NCI-H2081 (cell line): ENCODE measurements at regions not wholly inside any gene's neighbourhood (a gene's known extent, or its start where the extent isn't known, plus 50 kb on each side); places are given as distances from the start of the nearest gene placed in this dataset.
A peak's percentile ranks its signal among the peaks of the same experiment; 100 is the strongest.

Experiments used
- DNase-seq, 2 experiments: peaks; one replicate each; lab custom pipeline; 2025; lab: John Stamatoyannopoulos, UW

DNA sequence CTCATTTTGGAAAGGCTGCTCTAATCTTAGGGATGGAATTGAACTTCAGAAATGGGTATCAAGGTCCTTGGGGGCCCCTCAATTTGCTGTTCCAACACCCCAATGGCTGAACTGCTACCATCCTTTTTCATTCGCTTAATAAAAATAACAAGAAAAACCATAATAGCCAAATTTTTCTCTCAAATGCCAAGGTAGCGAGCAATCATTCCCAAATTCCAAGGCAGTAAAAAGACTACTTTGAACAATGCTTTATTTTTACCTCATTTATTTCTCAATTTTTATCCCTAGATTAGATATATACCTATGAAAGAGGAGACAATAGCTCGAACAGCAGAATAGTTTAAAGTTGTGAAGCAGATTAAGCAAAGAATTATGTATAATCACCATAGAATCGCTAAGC is 323.4 kb upstream of the SLC7A11 start:
- DNase-seq: no peak

DNA sequence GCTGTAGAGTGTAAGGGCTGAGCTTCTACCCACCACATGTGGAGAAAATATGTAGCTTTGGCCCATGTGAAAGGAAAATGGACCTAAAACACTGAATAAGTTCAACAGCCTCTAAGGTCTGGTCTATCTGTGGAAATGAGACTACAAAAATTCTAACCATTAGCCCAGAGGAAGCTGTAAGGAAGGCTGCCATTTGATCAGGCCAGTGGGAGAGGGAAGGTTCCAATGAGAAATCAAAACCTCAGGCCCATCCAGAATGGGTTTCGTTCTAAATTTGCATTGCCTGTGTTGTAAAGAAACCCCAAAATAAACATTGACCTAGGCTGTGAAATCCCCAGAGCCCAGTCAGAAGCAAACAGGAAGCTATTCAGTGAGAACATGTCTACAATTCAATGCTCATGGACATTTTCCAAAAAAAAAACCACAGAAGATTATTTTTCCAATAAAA is 320.4 kb upstream of the SLC7A11 start:
- no peak for DNase-seq

DNA sequence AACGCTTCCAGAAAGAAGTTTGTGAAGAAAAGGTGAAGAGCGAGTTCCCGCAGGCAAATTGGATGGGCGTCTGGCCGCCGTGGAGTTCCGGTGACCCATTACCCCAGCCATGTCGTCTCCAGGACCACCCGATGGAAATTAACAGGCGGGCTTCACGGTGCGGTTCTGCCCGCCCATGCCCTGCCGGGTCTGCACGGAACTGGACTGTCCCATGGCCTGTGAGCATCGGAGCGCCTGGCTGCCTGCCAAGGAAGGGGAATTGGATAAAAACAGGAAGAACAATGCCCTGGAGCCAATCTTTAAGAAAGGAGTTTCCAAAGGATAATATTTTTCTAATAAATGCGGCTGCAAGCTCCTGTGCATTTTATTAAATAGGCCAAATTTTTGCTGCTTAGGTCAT is 319.8 kb upstream of the SLC7A11 start:
- no peak for DNase-seq

DNA sequence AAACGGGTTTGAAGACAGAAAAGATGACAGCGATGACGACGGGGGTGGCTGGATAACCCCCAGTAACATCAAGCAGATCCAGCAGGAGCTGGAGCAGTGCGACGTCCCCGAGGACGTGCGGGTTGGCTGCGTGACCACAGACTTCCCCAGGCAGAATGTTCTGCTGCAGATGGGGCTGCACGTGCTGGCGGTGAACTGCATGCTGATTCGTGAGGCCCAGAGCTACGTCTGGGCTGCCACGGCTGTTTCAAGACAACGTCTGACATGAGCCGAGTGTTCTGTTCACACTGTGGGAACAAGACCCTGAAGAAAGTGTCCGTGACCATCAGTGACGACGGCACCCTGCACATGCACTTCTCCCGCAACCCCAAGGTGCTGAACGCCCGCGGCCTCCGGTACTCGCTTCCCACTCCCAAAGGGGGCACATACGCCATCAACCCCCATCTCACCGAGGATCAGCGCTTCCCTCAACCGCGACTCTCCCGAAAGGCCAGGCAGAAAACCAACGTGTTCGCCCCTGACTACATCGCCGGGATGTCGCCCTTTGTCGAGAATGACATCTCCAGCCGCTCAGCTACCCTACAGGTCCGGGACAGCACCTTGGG is 319.2 kb upstream of the SLC7A11 start:
- DNase-seq: no peak

DNA sequence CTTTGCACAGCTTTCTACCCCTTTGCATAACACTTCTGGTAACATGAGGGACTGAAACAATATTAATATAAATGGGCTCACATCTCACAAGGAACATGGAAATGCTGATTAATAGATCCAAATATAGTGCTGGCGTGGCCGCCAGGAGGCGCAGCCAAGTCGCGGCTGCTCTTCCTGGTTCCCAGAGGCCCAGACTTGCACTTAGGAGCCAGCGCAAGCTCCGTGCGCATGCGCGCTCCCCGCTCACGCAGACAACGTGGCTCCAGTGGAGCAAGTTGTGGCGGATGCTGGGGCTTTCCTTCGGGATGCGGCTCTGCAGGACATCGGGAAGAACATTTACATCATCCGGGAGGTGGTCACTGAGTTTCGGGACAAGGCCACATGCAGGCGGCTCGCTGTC is 318.3 kb upstream of the SLC7A11 start:
- no peak for DNase-seq

DNA sequence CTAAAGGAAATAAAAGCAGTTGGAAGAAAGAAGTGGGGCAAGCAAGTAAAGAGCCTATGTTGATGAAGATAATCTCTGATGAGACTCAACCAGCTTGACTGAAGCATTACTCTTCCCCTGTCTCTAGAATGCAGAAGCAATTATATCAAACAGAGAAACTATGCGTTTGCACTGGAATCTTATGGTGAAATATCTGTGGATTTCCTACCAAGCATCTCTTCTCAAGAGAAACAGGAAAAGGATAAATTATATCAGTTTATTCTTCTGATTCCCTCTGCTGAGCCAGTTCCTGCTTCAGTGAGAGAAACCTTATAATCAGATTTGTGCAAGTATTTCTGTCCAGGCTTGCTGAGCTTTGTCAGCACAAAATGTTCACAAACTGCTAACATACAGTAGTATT is 316.7 kb upstream of the SLC7A11 start:
- no peak for DNase-seq

DNA sequence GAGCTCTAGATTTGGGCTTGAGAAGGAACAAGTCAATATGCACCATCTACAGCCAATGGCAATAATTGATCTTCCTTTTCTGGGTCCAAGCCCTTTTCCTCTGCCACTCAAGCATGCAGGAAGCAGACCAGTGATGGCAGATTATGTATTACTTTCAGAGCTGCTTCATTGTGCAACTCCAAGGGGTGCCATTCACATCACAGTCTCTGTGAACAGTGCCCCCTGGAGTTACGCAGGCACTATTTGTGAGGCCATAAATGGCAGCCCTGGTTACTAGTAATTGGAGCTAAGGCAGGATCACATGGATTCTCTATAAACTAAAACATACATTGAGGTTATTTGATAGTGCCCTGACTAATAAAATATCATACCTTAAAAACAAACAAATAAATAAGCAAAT is 313.4 kb upstream of the SLC7A11 start:
- peak; percentile 59 to 74 for DNase-seq

DNA sequence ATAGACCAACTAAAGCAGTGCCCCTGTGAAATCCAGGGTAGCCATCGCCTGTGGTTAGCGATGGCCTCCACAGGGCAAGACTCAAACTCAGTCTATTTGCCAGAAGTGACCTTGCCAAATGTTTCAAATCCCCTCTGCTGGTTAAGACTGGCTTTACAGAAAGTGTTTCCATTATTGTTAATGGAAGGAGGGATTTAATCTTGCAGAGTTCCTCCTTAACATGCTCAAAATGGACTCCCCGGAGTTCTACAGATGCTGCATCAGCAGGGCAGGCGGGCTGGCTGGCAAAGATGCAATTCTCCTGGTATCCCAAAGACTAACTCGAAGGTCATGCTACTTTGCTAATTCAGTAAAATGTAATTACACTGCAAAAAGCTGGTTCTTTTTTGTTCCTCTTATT is 313.0 kb upstream of the SLC7A11 start:
- no peak for DNase-seq

DNA sequence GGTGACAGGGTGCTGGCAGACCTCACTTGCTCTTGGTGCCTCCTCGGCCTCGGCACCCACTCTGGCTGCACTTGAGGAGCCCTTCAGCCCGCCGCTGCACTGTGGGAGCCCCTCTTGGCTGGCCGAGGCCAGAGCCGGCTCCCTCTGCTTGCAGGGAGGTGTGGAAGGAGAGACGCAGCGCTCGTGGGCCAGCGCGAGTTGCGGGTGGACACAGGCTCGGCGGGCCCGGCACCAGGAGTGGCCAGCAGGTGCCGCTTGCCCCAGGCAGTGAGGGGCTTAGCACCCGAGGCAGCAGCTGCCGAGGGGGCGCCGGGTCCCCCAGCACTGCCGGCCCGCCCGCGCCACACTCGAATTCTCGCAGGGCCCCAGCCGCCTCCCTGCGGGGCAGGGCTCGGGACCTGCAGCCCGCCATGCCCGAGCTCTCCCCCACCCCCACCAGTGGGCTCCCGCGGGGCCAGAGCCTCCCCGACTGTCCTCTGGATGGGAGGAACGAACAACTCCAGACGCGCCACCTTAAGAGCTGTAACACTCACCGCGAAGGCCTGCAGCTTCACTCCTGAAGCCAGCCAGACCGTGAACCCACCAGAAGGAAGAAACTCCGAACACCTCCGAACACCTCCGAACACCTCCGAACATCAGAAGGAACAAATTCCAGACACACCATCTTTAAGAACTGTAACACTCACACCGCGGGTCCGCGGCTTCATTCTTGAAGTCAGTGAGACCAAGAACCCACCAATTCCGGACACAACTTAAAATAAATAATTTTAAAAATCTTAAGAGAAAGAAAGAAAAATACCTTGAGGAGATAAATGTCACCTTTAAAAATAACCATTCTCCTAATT is 311.1 kb upstream of the SLC7A11 start:
- DNase-seq: no peak

DNA sequence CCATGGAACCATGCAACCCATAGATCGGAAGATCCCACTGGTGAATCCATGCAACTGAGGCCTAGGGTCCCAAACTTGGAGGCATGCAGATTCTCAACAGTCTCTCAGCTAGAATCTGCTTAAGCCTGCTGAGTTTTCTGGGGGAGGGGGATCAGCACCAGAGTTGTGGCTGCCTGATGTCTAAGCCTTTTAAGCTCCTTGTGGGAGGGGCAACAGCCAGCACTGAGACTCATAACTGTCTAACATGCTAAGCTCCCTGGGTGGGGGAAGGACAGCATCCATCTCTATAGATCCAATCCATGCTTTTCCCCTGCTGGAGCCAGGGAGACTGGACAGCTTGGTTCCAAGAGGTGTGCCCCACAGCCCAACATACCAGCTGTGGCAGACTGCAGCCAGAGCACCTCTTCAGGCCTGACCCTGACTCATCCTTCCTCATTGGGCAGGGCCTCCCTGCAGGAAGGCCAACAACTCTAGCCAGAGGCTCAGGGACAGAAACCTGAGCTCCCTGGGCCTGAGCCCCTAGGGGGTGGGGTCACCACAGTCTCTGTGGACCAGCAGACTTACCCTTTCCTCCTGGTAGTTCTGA is 300.1 kb upstream of the SLC7A11 start:
- no peak for DNase-seq

DNA sequence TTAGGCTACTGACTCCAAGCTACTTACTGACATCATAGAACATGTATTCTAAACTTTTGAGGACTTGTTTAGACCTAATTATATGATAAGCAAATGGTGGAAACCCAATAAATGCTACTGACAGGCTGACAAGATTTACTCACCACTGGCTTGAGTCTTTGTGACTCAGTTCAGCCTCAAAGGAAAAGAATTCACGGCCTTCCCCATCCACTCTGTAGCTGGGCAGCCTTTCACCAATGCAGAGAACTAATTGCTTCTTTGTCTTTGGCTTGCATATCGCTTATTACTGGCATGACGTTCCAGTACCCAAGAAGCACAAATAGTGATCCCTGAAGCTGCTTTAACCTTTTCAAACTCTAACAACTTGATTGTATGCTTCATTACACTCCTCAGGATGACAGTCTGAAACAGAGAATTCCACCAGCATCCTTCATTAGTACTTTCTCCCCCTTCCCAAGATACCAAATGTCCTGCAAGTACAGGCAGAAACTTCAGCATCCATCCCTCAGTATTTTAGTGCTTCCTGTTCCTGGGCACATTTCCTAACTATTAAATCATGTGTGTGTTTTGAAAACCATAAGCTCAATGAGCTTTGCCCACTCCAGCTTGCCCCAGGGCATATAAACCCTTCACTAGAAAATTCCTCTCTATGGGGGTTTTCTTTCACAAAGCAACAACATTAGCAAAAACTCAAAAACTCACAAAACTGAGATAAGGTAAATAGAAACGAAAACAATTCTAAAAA is 298.1 kb upstream of the SLC7A11 start:
- no peak for DNase-seq

DNA sequence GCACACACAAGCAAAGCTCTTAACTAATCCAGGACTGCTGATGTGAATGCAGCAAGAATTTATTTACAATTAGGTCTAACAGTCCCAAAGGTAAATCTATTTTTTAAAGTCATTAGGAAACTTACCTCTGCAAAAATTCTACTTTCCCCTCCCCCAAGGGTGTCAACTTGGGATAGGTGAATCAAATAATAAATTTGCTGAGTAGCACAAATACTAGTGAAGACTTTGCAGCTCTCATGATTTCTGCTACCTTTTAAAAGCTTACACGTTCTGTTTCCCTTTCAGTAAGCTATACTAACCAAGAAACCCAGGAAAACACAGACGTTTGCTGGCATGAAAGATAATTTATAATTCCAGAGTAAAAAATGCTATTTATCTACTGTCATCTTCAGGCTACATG is 296.6 kb upstream of the SLC7A11 start:
- no peak for DNase-seq

DNA sequence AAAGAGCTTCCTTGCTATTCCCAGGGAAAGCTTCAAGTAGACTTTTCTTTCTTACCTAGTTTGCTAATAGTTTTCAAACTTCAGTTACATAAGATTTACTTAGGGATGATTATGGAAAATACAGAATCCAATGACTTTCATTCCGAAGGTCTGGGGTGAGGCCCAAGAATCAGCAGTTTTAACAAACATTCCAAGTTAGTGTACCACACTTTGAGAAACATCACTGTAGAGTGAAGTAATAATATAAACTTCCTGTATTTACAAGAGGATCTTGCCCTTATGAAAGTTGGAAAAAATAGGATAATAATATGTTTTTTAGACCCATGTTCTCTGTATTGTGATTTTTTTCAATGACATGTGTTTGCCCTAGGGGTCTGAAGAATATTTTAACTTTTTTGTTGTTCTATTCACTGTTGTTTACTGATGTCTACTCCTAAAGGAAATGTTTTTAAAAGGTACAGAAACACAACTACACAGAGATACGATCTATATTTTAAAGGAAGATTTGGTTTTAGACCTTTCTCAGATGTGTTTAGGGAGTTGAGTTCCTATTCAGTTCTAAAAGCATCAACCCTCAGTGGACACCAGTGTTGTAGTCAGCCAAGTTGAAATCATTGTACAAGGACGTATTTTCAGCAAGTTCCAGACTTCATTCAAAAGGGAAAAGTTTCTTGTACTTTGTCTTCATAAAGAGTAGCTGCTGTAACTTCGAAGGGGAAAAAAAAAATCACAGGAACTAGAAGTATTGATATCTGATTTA is 295.8 kb upstream of the SLC7A11 start:
- DNase-seq: no peak

DNA sequence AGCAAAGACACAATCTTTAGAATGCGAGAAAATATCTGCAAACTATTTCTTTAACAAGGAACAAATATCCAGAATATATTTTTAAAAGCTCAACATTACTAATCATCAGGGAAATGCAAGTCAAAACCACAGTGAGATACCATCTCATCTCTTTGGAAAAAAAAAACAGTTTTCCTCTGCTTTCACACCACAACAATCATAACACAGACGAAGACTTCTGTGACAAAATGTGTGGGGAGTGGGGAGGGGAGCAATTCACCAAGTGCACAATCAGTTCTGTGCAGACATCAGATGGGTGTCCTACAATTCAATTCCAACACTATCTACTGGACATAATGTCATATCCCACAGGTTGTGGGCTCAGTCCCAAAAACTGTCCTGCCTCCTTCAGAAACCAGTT is 293.2 kb upstream of the SLC7A11 start:
- no peak for DNase-seq

DNA sequence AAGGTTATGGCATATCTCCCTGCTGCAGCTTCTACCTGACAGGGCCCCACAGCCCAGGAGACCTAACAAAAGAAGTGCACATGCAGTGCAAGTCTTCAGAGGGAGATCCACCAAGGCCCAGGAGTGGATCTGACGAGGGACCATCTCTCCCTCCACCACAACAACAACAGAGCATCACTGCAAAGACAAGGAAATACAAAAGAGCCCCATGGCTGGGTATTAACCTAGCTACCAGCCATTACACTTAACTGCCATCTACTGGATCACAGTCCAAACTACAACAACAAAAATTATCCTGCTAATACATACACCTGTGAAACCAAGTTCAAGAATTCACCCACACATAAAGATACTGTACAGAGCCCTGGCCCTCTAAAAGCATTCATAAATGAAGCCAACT is 280.2 kb upstream of the SLC7A11 start:
- DNase-seq: peak in 1 of 2 experiments; percentile 16

DNA sequence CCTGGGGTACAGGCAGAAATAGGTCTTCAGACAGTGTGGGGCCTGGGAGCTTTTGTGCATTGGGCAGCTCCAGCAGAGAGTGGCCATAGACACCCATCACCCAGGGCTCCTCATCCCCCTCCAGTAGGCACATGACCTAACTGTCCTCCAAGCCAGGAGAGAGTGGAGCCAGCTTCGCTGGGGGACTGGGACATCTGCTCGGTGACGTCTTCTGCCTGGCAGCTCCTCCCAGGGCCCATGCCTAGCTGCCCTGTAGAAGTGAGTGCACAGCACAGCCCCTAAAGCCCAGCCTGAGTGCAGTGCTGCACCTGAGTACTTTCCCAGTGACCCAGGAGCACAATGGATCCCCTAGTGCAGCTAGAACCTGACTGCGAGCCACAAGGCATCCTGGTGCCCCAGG is 279.7 kb upstream of the SLC7A11 start:
- DNase-seq: no peak

DNA sequence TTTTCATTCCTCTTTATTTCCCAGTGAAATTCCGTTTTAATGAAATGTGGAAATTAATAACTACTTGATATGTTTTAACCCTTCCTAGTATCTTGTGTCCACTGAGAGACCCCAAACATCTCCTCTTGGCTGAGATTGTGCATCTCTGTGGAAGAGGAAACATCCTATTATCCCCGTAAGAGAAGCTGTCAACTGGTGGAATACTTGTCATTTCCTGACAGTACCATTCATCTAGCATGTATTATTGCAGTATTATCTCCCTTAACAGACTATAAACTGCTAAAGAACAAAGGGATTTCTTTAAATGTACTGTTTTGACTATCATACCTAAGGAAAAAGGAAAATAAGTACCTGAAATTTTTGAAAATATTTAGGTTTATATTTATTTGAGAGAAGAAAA is 277.3 kb upstream of the SLC7A11 start:
- no peak for DNase-seq

DNA sequence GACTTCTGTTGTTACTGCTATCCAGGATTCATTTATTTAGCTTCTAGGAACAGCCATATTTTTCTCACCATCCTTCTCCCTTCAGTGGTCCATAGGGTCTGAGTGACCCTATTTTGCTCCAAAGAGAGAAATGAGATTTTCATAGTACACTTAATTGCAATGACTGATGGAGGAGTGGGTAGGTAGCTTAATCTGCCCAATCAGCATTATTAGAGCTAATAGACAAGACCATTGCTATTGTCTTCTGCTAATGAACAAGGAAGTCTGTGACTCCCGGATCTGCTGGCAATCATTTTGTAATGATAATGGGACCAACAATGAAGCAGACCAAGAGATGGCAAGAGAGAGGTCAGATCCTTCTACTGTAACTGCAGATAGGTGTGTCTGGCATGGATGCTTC is 271.4 kb upstream of the SLC7A11 start:
- no peak for DNase-seq

DNA sequence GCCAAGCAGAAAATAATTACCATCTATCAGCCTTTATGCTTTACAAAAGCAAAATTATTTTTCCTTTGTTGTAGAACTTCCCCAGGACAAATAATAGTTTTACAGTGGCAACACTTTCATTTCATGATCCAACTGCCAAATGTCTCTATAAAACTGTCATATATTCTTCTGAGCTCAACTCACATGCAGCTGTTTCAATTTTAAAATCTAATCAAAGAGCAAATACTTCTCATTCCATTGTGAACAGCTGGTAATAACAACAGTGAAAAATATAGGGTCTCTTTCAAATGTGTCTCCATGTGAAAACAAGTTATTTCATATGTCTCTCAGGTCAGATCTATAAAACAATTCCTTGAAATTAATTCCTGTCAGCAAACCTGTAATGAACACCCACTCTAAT is 270.6 kb upstream of the SLC7A11 start:
- peak in 1 of 2 experiments; percentile 17 for DNase-seq

DNA sequence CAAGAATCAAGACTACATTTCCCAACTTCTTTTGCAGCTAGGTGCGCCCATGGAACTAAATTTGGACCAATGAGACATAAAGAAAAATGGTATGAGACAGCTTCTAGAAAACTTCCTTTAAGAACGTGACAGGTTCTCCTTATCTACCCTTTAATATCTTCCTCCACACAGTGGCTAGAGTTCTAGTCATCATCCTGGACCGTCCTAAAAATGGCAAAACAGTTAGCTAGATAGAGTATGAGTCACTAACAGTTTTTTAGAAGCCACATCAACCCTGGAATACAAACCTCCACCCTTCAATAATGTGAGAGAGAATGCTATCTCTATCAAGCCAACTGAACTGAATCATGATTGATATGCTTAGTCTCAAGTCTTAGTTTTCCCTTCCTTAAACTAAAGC is 267.9 kb upstream of the SLC7A11 start:
- DNase-seq: no peak

DNA sequence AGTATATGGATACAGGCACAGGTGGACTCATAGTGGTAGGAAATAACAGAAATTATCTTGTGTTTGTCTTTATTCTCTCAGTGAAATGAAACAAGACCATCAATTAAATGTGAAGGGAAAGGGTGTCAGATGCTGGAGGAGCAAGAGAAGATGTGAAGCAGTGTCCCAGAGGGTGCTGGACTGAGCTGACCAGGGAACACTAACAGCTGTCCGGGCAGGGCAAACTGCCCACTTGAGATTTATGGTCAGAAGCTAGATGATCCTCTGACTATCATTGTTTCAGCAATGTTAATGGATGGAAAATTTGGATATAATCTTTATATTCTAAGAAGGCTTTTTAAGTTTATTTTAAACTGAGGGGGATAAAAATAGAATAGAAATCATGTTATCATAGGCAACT is 267.2 kb upstream of the SLC7A11 start:
- no peak for DNase-seq

DNA sequence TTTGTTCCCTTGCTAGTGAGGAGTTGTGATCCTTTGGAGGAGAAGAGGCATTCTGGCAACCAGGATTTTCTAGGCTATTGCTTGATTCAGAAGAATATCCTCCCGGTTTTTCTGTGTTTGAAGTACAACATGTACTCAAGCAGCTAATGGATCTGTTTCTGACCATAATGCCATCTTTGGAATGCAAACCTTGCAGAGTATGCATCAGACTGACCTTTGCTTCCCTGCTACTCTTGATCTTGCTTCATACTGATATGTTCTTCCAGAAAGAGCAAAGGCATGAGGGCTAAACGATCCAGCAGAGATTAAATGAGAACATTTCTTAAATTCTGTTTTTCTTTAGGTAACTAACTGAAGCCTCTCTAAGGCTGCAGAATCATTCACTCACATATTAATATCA is 265.4 kb upstream of the SLC7A11 start:
- no peak for DNase-seq
